Tibial nerve (tissue), 4 donors: ENCODE measurements at regions not wholly inside any gene's neighbourhood (a gene's known extent, or its start where the extent isn't known, plus 50 kb on each side); places are given as distances from the start of the nearest gene placed in this dataset.

Experiments used
- EP300 ChIP-seq, 2 donors: sonication (generic); formaldehyde crosslinking; IDR thresholded peaks; one replicate each; pipeline ENCODE4 v1.6.1; 2017; ENCODE audit warnings: antibody characterized with exemption in 2 of 2, mild to moderate bottlenecking in 1 of 2
- POLR2A ChIP-seq, 2 donors: fragments of 450-650 bp; IDR thresholded peaks; one replicate each; pipeline ENCODE4 v1.6.1; 2017; ENCODE audit warnings: antibody characterized with exemption in 2 of 2, mild to moderate bottlenecking in 2 of 2, moderate library complexity in 2 of 2
- TF ChIP-seq, protein P1 (sequence below), 5 experiments: fragments of 200-600 bp in 3 of 5; fragments of 450-650 bp in 2 of 5; sonication (generic) in 3 of 5; IDR thresholded peaks; one replicate each; pipeline ENCODE4 v1.5.1; 2016 to 2019; ENCODE audit warnings: antibody characterized with exemption in 5 of 5, mild to moderate bottlenecking in 3 of 5, moderate library complexity in 2 of 5

DNA sequence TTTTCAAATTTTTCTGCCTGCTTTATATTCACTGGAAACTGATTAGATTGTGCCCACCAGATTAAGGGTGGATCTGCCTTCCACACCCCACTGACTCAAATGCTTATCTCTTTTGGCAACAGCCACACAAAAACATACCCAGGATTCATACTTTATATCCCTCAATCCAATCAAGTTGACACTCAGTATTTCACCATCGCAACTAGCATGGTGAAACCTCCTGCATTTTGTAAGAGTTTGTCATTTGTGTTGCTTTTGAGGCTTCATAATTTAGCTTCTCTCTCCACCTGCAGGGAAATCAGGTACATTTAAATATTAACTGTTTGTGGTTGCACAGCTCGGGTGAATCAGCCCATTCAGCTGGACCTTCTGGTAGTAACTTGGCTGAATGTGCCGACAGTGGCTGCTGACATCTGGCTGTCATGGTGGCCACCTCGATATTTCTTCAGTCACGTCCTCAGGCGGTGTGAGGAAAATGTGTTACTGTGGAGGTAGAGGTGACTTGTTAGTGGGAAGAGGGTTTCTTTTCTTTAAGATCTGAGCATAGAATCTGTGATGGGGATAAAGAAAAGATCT lies 224.0 kb downstream of the PTBP2 start:
- TF ChIP-seq, protein P1, sequence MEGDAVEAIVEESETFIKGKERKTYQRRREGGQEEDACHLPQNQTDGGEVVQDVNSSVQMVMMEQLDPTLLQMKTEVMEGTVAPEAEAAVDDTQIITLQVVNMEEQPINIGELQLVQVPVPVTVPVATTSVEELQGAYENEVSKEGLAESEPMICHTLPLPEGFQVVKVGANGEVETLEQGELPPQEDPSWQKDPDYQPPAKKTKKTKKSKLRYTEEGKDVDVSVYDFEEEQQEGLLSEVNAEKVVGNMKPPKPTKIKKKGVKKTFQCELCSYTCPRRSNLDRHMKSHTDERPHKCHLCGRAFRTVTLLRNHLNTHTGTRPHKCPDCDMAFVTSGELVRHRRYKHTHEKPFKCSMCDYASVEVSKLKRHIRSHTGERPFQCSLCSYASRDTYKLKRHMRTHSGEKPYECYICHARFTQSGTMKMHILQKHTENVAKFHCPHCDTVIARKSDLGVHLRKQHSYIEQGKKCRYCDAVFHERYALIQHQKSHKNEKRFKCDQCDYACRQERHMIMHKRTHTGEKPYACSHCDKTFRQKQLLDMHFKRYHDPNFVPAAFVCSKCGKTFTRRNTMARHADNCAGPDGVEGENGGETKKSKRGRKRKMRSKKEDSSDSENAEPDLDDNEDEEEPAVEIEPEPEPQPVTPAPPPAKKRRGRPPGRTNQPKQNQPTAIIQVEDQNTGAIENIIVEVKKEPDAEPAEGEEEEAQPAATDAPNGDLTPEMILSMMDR (IDR thresholded peaks at IDR 0.05), result no peak
- TF ChIP-seq POLR2A (IDR thresholded peaks at IDR 0.05), result no peak
- no peak for TF ChIP-seq EP300 (IDR thresholded peaks at IDR 0.05)
